ENCODE measurements at regions not wholly inside any gene's neighbourhood (a gene's known extent, or its start where the extent isn't known, plus 50 kb on each side); places are given as distances from the start of the nearest gene placed in this dataset.

- intact Hi-C loops (cut with DNase I) = no loop called here
- Histone ChIP-seq H3K27me3 (ENCODE audit: control insufficient read depth, insufficient read depth, low read length) (no peaks in the 10 kb centered on the region), H3K4me1 (ENCODE audit: control insufficient read depth in 2 of 3, insufficient read depth in 2 of 3, low read depth in 1 of 3, low read length in 3 of 3) (no peaks in the 10 kb centered on the region), H3K4me3 (ENCODE audit: low read length in 3 of 3) (no peak overlapping the region), H3K9me3 (ENCODE audit: control insufficient read depth in 2 of 3, insufficient read depth in 1 of 3, low read length in 3 of 3) (no peaks in the 10 kb centered on the region), H3K27ac (ENCODE audit: low read depth in 2 of 2, low read length in 2 of 2) (no peak overlapping the region), H3K36me3 (ENCODE audit: control insufficient read depth in 2 of 3, insufficient read depth in 3 of 3, low read length in 3 of 3) (no peaks in the 10 kb centered on the region), H3K9ac (ENCODE audit: low read length in 3 of 3) (no peak overlapping the region)
- DNase-seq = no peak
- TF ChIP-seq CTCF (IDR thresholded peaks at IDR 0.05; ENCODE audit: borderline replicate concordance, extremely low read depth, insufficient read depth) = no peak
- FAIRE-seq = no peak
Observed at GRCh38 chr5:30041291-30041690, 1152.2 kb upstream of the CDH6 start.

GRCh38 chr5:30040488-30041118 lies 1152.9 kb upstream of the CDH6 start:
- Histone ChIP-seq H3K9me3 (ENCODE audit: control insufficient read depth in 2 of 3, insufficient read depth in 1 of 3, low read length in 3 of 3) (no peaks in the 10 kb centered on the region), H3K4me3 (ENCODE audit: low read length in 3 of 3) (no peak overlapping the region), H3K36me3 (ENCODE audit: control insufficient read depth in 2 of 3, insufficient read depth in 3 of 3, low read length in 3 of 3) (no peaks in the 10 kb centered on the region), H3K9ac (ENCODE audit: low read length in 3 of 3) (no peak overlapping the region), H3K27me3 (ENCODE audit: control insufficient read depth, insufficient read depth, low read length) (no peaks in the 10 kb centered on the region), H3K27ac (ENCODE audit: low read depth in 2 of 2, low read length in 2 of 2) (no peak overlapping the region), H3K4me1 (ENCODE audit: control insufficient read depth in 2 of 3, insufficient read depth in 2 of 3, low read depth in 1 of 3, low read length in 3 of 3) (no peaks in the 10 kb centered on the region)
- DNase-seq (peak in 4 of 5 donors; percentile 40 to 82 (median 62)), FAIRE-seq (no peak)
- intact Hi-C loops (cut with DNase I) = no loop called here
- TF ChIP-seq CTCF (IDR thresholded peaks at IDR 0.05; ENCODE audit: borderline replicate concordance, extremely low read depth, insufficient read depth) = peak; percentile 59

- no peaks in the 10 kb centered on the region for H3K36me3 ChIP-seq (ENCODE audit: control insufficient read depth in 2 of 3, insufficient read depth in 3 of 3, low read length in 3 of 3)
- no peak overlapping the region for H3K27ac ChIP-seq (ENCODE audit: low read depth in 2 of 2, low read length in 2 of 2)
- TF ChIP-seq CTCF (IDR thresholded peaks at IDR 0.05; ENCODE audit: borderline replicate concordance, extremely low read depth, insufficient read depth) = no peak
- no peaks in the 10 kb centered on the region for H3K27me3 ChIP-seq (ENCODE audit: control insufficient read depth, insufficient read depth, low read length)
- no peaks in the 10 kb centered on the region for H3K4me1 ChIP-seq (ENCODE audit: control insufficient read depth in 2 of 3, insufficient read depth in 2 of 3, low read depth in 1 of 3, low read length in 3 of 3)
- intact Hi-C loops (cut with DNase I) = no loop called here
- no peak for FAIRE-seq
- no peaks in the 10 kb centered on the region for H3K9me3 ChIP-seq (ENCODE audit: control insufficient read depth in 2 of 3, insufficient read depth in 1 of 3, low read length in 3 of 3)
- H3K9ac ChIP-seq (ENCODE audit: low read length in 3 of 3) = no peak overlapping the region
- DNase-seq = no peak
- no peak overlapping the region for H3K4me3 ChIP-seq (ENCODE audit: low read length in 3 of 3)
Observed at GRCh38 chr5:30039379-30039778, 1154.1 kb upstream of the CDH6 start.

GRCh38 chr5:30034870-30035269 lies 1158.6 kb upstream of the CDH6 start:
- no peak for DNase-seq
- no peaks in the 10 kb centered on the region for H3K9me3 ChIP-seq (ENCODE audit: control insufficient read depth in 2 of 3, insufficient read depth in 1 of 3, low read length in 3 of 3)
- H3K27me3 ChIP-seq (ENCODE audit: control insufficient read depth, insufficient read depth, low read length) = no peaks in the 10 kb centered on the region
- no peak overlapping the region for H3K9ac ChIP-seq (ENCODE audit: low read length in 3 of 3)
- H3K4me1 ChIP-seq (ENCODE audit: control insufficient read depth in 2 of 3, insufficient read depth in 2 of 3, low read depth in 1 of 3, low read length in 3 of 3) = no peaks in the 10 kb centered on the region
- no peak for FAIRE-seq
- intact Hi-C loops (cut with DNase I) = no loop called here
- TF ChIP-seq CTCF (IDR thresholded peaks at IDR 0.05; ENCODE audit: borderline replicate concordance, extremely low read depth, insufficient read depth) = no peak
- H3K4me3 ChIP-seq (ENCODE audit: low read length in 3 of 3) = no peak overlapping the region
- no peaks in the 10 kb centered on the region for H3K36me3 ChIP-seq (ENCODE audit: control insufficient read depth in 2 of 3, insufficient read depth in 3 of 3, low read length in 3 of 3)
- H3K27ac ChIP-seq (ENCODE audit: low read depth in 2 of 2, low read length in 2 of 2) = no peak overlapping the region
